ENCODE measurements at regions not wholly inside any gene's neighbourhood (a gene's known extent, or its start where the extent isn't known, plus 50 kb on each side); places are given as distances from the start of the nearest gene placed in this dataset.

DNA sequence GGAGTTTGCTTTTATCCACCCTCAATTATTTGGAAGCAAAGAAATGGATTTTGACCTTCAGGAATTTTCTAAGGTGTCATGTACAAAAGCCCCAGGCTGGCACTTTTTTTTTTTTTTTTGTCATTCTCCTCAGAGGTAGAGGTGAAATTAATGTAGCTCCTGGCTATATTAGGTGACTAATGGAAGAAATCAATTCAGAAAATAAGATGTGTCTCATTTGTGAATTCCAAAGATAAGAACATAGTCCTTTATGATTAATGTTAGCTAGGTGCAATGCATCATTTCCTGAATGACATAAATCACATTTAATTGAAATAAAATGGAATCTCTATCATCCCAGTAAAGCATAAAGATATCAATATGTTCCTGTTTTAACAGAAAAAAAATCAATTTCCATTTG lies 477.6 kb downstream of the FBXO15 start:
- TF ChIP-seq, protein P1, sequence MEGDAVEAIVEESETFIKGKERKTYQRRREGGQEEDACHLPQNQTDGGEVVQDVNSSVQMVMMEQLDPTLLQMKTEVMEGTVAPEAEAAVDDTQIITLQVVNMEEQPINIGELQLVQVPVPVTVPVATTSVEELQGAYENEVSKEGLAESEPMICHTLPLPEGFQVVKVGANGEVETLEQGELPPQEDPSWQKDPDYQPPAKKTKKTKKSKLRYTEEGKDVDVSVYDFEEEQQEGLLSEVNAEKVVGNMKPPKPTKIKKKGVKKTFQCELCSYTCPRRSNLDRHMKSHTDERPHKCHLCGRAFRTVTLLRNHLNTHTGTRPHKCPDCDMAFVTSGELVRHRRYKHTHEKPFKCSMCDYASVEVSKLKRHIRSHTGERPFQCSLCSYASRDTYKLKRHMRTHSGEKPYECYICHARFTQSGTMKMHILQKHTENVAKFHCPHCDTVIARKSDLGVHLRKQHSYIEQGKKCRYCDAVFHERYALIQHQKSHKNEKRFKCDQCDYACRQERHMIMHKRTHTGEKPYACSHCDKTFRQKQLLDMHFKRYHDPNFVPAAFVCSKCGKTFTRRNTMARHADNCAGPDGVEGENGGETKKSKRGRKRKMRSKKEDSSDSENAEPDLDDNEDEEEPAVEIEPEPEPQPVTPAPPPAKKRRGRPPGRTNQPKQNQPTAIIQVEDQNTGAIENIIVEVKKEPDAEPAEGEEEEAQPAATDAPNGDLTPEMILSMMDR (IDR thresholded peaks at IDR 0.05 in 2 of 3, conservative IDR thresholded peaks at IDR 0.05 in 1 of 3; ENCODE audit: control insufficient read depth in 2 of 3, extremely low read depth in 1 of 3, insufficient read depth in 1 of 3, low read depth in 3 of 3, low read length in 3 of 3) = no peak
- TF ChIP-seq TAF1 (IDR thresholded peaks at IDR 0.05; ENCODE audit: borderline replicate concordance, low read depth, low read length) = no peak
- TF ChIP-seq SIN3A (IDR thresholded peaks at IDR 0.05; ENCODE audit: low read depth, low read length) = no peak
- TF ChIP-seq CBX5 (IDR thresholded peaks at IDR 0.05; ENCODE audit: low read depth) = no peak
- TF ChIP-seq ZZZ3 (IDR thresholded peaks at IDR 0.05; ENCODE audit: control insufficient read depth, insufficient read length, low read depth) = no peak
- TF ChIP-seq POLR2AphosphoS5 (IDR thresholded peaks at IDR 0.05; ENCODE audit: low read length) = no peak
- TF ChIP-seq BCL11A (IDR thresholded peaks at IDR 0.05; ENCODE audit: low read depth, low read length) = no peak
- no peak for TF ChIP-seq EZH2 (IDR thresholded peaks at IDR 0.05; ENCODE audit: borderline replicate concordance, control insufficient read depth, low read depth, low read length)
- no peak for TF ChIP-seq POLR2A (IDR thresholded peaks at IDR 0.05; ENCODE audit: low read depth, low read length)
